NT2/D1 (cell line): ENCODE measurements at regions not wholly inside any gene's neighbourhood (a gene's known extent, or its start where the extent isn't known, plus 50 kb on each side); places are given as distances from the start of the nearest gene placed in this dataset.

Source experiments
- DNase-seq: peaks from one replicate; pipeline ENCODE4 v3.0.0-alpha.2; 2011; ENCODE audit warnings: low read depth, low spot score
- H3K27me3 ChIP-seq: 2 replicates; pipeline ENCODE4 v1.6.0; 2011; ENCODE audit warnings: mild to moderate bottlenecking; ENCODE audit not compliant: insufficient read length, insufficient read depth
- H3K36me3 ChIP-seq: 2 replicates; pipeline ENCODE4 v1.6.1; 2011; ENCODE audit warnings: mild to moderate bottlenecking, low read length, mixed read lengths; ENCODE audit not compliant: insufficient read depth, insufficient read length
- H3K4me1 ChIP-seq: 2 replicates; pipeline ENCODE4 v1.5.1; 2011; ENCODE audit not compliant: insufficient read depth, insufficient read length
- H3K4me3 ChIP-seq: 2 replicates; pipeline ENCODE4 v1.5.1; 2011; ENCODE audit warnings: low read depth; ENCODE audit not compliant: insufficient read length
- H3K9ac ChIP-seq: 2 replicates; pipeline ENCODE4 v1.6.0; 2011; ENCODE audit warnings: low read depth; ENCODE audit not compliant: insufficient read length
- H3K9me3 ChIP-seq: 2 replicates; pipeline ENCODE4 v1.5.1; 2011; ENCODE audit warnings: mild to moderate bottlenecking, low read length; ENCODE audit not compliant: insufficient read depth
- SUZ12 ChIP-seq: IDR thresholded peaks from 2 replicates; pipeline ENCODE4 v1.6.1; 2011; ENCODE audit not compliant: insufficient read length, insufficient read depth; ENCODE audit errors: extremely low read depth
- YY1 ChIP-seq: IDR thresholded peaks from 2 replicates; pipeline ENCODE4 v1.6.1; 2011; ENCODE audit not compliant: insufficient read length, insufficient read depth
- ZNF274 ChIP-seq: IDR thresholded peaks from 2 replicates; pipeline ENCODE4 v1.6.1; 2011; ENCODE audit warnings: mild to moderate bottlenecking, low read depth, low read length

GRCh38 chr17:79533116-79533515 lies 77.7 kb downstream of the RBFOX3 start:
- H3K27me3 ChIP-seq: no peaks in the 10 kb centered on the region
- H3K9me3 ChIP-seq: no peaks in the 10 kb centered on the region
- no peak for DNase-seq
- no peak overlapping the region for H3K9ac ChIP-seq
- H3K4me3 ChIP-seq: no peak overlapping the region
- TF ChIP-seq SUZ12: no peak
- TF ChIP-seq ZNF274: no peak
- no peak for TF ChIP-seq YY1
- H3K36me3 ChIP-seq: no peaks in the 10 kb centered on the region
- H3K4me1 ChIP-seq: peaks cover 39% of the 10 kb centered on the region

GRCh38 chr17:79532107-79532790 lies 78.6 kb downstream of the RBFOX3 start:
- Histone ChIP-seq H3K4me1 (peaks cover 39% of the 10 kb centered on the region), H3K9ac (peak overlapping the region; percentile 66), H3K4me3 (peak overlapping the region; percentile 5), H3K27me3 (no peaks in the 10 kb centered on the region), H3K9me3 (no peaks in the 10 kb centered on the region), H3K36me3 (no peaks in the 10 kb centered on the region)
- peak; percentile 16 for DNase-seq
- TF ChIP-seq YY1: no peak
- TF ChIP-seq ZNF274: no peak
- no peak for TF ChIP-seq SUZ12

- Histone ChIP-seq H3K27me3 (no peaks in the 10 kb centered on the region), H3K4me3 (no peak overlapping the region), H3K9me3 (no peaks in the 10 kb centered on the region), H3K36me3 (no peaks in the 10 kb centered on the region), H3K4me1 (peaks cover 41% of the 10 kb centered on the region), H3K9ac (peak overlapping the region; percentile 66)
- TF ChIP-seq YY1 (no peak), SUZ12 (no peak), ZNF274 (no peak)
- no peak for DNase-seq
Measured at GRCh38 chr17:79531191-79532095, 79.4 kb downstream of the RBFOX3 start.

GRCh38 chr17:79530361-79531105 lies 80.3 kb downstream of the RBFOX3 start:
- Histone ChIP-seq H3K27me3 (no peaks in the 10 kb centered on the region), H3K4me1 (peaks cover 41% of the 10 kb centered on the region), H3K36me3 (no peaks in the 10 kb centered on the region), H3K4me3 (no peak overlapping the region), H3K9me3 (no peaks in the 10 kb centered on the region), H3K9ac (peak overlapping the region; percentile 7)
- TF ChIP-seq SUZ12 (no peak), ZNF274 (no peak), YY1 (no peak)
- DNase-seq: no peak

- Histone ChIP-seq H3K9me3 (no peaks in the 10 kb centered on the region), H3K27me3 (no peaks in the 10 kb centered on the region), H3K4me1 (peaks cover 36% of the 10 kb centered on the region), H3K9ac (no peak overlapping the region), H3K36me3 (no peaks in the 10 kb centered on the region), H3K4me3 (no peak overlapping the region)
- no peak for DNase-seq
- TF ChIP-seq SUZ12 (no peak), YY1 (no peak), ZNF274 (no peak)
Measured at GRCh38 chr17:79529661-79530081, 81.2 kb downstream of the RBFOX3 start.

- Histone ChIP-seq H3K36me3 (no peaks in the 10 kb centered on the region), H3K27me3 (no peaks in the 10 kb centered on the region), H3K9me3 (no peaks in the 10 kb centered on the region), H3K9ac (no peak overlapping the region), H3K4me1 (peaks cover 42% of the 10 kb centered on the region), H3K4me3 (no peak overlapping the region)
- TF ChIP-seq YY1 (no peak), SUZ12 (no peak), ZNF274 (no peak)
- no peak for DNase-seq
Measured at GRCh38 chr17:79528592-79529125, 82.2 kb downstream of the RBFOX3 start.
